ENCODE measurements at regions not wholly inside any gene's neighbourhood (a gene's known extent, or its start where the extent isn't known, plus 50 kb on each side); places are given as distances from the start of the nearest gene placed in this dataset.

DNA sequence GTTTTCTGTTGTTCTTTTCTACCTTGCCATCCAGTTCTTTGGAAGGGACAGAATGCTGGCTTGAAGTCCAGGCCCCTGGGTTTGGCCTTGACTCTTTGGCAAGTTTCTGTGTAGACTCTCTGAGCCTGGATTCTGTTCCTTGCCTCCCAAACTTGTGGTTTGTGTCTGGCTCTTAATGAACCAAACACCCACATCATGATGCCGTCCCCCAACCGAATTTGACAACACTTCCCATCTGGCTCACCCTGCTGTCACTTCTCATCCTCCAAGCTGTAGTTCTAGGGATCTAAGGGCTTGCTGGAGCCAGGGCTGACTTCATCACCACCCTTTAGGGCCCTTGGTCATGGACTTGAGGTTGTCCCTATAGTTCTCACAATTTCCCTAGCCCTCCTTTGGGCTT, 68.9 kb upstream of the CELF4 start:
- TF ChIP-seq POLR2AphosphoS5 (IDR thresholded peaks at IDR 0.05; ENCODE audit: low read depth), result no peak
- TF ChIP-seq, protein P1, sequence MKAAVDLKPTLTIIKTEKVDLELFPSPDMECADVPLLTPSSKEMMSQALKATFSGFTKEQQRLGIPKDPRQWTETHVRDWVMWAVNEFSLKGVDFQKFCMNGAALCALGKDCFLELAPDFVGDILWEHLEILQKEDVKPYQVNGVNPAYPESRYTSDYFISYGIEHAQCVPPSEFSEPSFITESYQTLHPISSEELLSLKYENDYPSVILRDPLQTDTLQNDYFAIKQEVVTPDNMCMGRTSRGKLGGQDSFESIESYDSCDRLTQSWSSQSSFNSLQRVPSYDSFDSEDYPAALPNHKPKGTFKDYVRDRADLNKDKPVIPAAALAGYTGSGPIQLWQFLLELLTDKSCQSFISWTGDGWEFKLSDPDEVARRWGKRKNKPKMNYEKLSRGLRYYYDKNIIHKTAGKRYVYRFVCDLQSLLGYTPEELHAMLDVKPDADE (IDR thresholded peaks at IDR 0.05), result no peak
- Histone ChIP-seq H3K79me2 (replicated peaks; ENCODE audit: insufficient read depth) (no peaks in the 10 kb centered on the region), H3K4me1 (ENCODE audit: insufficient read depth) (no peaks in the 10 kb centered on the region), H3K4me2 (no peak overlapping the region), H3F3A (replicated peaks; ENCODE audit: low read depth) (no peaks in the 10 kb centered on the region), H3K27me3 (ENCODE audit: insufficient read depth) (no peaks in the 10 kb centered on the region), H3K4me3 (no peak overlapping the region), H4K20me1 (replicated peaks; ENCODE audit: insufficient read depth) (no peaks in the 10 kb centered on the region), H3K36me3 (ENCODE audit: insufficient read depth) (no peaks in the 10 kb centered on the region), H3K27ac (ENCODE audit: low read depth) (no peak overlapping the region), H2AFZ (no peak overlapping the region), H3K9me2 (ENCODE audit: insufficient read depth) (peaks cover 23% of the 10 kb centered on the region)
- Mint-ChIP-seq H3K4me3 (no peak overlapping the region), H3K27me3 (ENCODE audit: insufficient read depth, low read depth, poor library complexity) (peaks cover 5% of the 10 kb centered on the region), H3K36me3 (ENCODE audit: low read depth) (no peaks in the 10 kb centered on the region), H3K27ac (no peak overlapping the region), H3K9me3 (no peaks in the 10 kb centered on the region), H3K4me1 (peaks cover 2% of the 10 kb centered on the region)
- ATAC-seq (no peak), DNase-seq (ENCODE audit: low spot score) (no peak)

DNA sequence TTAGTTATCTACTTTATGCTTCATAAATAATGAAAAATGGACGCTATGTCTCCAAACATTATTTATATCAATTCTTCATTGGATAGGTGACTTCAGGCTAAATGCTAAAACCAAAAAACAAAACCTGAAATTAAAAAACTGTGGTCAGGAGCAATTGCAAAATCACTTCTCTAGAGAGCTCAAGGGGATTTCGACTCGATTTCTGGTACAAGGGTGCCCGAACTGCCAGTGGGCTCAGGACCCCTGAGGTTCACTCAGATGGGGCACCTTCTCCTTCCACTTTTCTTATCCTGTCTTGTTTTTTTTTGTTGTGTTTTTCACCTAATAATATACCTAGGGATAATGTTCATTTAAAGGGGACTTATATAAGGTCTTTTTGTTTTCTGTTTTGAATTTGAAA, 65.8 kb upstream of the CELF4 start:
- Histone ChIP-seq H2AFZ (no peak overlapping the region), H3K27ac (ENCODE audit: low read depth) (no peak overlapping the region), H3K79me2 (replicated peaks; ENCODE audit: insufficient read depth) (no peaks in the 10 kb centered on the region), H3F3A (replicated peaks; ENCODE audit: low read depth) (no peaks in the 10 kb centered on the region), H3K4me2 (no peak overlapping the region), H4K20me1 (replicated peaks; ENCODE audit: insufficient read depth) (no peaks in the 10 kb centered on the region), H3K4me3 (no peak overlapping the region), H3K27me3 (ENCODE audit: insufficient read depth) (no peaks in the 10 kb centered on the region), H3K36me3 (ENCODE audit: insufficient read depth) (no peaks in the 10 kb centered on the region), H3K9me2 (ENCODE audit: insufficient read depth) (peaks cover 19% of the 10 kb centered on the region), H3K4me1 (ENCODE audit: insufficient read depth) (no peaks in the 10 kb centered on the region)
- no peaks in the 10 kb centered on the region for H3K9me3 Mint-ChIP-seq
- no peaks in the 10 kb centered on the region for H3K36me3 Mint-ChIP-seq (ENCODE audit: low read depth)
- TF ChIP-seq, protein P2, sequence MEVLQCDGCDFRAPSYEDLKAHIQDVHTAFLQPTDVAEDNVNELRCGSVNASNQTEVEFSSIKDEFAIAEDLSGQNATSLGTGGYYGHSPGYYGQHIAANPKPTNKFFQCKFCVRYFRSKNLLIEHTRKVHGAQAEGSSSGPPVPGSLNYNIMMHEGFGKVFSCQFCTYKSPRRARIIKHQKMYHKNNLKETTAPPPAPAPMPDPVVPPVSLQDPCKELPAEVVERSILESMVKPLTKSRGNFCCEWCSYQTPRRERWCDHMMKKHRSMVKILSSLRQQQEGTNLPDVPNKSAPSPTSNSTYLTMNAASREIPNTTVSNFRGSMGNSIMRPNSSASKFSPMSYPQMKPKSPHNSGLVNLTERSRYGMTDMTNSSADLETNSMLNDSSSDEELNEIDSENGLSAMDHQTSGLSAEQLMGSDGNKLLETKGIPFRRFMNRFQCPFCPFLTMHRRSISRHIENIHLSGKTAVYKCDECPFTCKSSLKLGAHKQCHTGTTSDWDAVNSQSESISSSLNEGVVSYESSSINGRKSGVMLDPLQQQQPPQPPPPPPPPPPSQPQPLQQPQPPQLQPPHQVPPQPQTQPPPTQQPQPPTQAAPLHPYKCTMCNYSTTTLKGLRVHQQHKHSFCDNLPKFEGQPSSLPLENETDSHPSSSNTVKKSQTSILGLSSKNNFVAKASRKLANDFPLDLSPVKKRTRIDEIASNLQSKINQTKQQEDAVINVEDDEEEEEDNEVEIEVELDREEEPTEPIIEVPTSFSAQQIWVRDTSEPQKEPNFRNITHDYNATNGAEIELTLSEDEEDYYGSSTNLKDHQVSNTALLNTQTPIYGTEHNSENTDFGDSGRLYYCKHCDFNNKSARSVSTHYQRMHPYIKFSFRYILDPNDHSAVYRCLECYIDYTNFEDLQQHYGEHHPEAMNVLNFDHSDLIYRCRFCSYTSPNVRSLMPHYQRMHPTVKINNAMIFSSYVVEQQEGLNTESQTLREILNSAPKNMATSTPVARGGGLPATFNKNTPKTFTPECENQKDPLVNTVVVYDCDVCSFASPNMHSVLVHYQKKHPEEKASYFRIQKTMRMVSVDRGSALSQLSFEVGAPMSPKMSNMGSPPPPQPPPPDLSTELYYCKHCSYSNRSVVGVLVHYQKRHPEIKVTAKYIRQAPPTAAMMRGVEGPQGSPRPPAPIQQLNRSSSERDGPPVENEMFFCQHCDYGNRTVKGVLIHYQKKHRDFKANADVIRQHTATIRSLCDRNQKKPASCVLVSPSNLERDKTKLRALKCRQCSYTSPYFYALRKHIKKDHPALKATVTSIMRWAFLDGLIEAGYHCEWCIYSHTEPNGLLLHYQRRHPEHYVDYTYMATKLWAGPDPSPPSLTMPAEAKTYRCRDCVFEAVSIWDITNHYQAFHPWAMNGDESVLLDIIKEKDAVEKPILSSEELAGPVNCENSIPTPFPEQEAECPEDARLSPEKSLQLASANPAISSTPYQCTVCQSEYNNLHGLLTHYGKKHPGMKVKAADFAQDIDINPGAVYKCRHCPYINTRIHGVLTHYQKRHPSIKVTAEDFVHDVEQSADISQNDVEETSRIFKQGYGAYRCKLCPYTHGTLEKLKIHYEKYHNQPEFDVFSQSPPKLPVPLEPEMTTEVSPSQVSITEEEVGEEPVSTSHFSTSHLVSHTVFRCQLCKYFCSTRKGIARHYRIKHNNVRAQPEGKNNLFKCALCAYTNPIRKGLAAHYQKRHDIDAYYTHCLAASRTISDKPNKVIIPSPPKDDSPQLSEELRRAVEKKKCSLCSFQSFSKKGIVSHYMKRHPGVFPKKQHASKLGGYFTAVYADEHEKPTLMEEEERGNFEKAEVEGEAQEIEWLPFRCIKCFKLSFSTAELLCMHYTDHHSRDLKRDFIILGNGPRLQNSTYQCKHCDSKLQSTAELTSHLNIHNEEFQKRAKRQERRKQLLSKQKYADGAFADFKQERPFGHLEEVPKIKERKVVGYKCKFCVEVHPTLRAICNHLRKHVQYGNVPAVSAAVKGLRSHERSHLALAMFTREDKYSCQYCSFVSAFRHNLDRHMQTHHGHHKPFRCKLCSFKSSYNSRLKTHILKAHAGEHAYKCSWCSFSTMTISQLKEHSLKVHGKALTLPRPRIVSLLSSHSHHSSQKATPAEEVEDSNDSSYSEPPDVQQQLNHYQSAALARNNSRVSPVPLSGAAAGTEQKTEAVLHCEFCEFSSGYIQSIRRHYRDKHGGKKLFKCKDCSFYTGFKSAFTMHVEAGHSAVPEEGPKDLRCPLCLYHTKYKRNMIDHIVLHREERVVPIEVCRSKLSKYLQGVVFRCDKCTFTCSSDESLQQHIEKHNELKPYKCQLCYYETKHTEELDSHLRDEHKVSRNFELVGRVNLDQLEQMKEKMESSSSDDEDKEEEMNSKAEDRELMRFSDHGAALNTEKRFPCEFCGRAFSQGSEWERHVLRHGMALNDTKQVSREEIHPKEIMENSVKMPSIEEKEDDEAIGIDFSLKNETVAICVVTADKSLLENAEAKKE (CRISPR knock-in tag; IDR thresholded peaks at IDR 0.05), result no peak
- TF ChIP-seq ZNF331 (CRISPR knock-in tag; IDR thresholded peaks at IDR 0.05; ENCODE audit: low read depth) (no peak), JUNB (IDR thresholded peaks at IDR 0.05; ENCODE audit: unreplicated experiment) (no peak), CREB1 (CRISPR knock-in tag; IDR thresholded peaks at IDR 0.05; ENCODE audit: low read depth) (no peak)
- TF ChIP-seq, protein P3, sequence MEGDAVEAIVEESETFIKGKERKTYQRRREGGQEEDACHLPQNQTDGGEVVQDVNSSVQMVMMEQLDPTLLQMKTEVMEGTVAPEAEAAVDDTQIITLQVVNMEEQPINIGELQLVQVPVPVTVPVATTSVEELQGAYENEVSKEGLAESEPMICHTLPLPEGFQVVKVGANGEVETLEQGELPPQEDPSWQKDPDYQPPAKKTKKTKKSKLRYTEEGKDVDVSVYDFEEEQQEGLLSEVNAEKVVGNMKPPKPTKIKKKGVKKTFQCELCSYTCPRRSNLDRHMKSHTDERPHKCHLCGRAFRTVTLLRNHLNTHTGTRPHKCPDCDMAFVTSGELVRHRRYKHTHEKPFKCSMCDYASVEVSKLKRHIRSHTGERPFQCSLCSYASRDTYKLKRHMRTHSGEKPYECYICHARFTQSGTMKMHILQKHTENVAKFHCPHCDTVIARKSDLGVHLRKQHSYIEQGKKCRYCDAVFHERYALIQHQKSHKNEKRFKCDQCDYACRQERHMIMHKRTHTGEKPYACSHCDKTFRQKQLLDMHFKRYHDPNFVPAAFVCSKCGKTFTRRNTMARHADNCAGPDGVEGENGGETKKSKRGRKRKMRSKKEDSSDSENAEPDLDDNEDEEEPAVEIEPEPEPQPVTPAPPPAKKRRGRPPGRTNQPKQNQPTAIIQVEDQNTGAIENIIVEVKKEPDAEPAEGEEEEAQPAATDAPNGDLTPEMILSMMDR (conservative IDR thresholded peaks at IDR 0.05; ENCODE audit: low read depth in 2 of 2), result no peak
- TF ChIP-seq, protein P1 (IDR thresholded peaks at IDR 0.05), result no peak
- H3K27me3 Mint-ChIP-seq (ENCODE audit: insufficient read depth, low read depth, poor library complexity), result peaks cover 5% of the 10 kb centered on the region
- DNase-seq (ENCODE audit: low spot score) (no peak), ATAC-seq (no peak)
- no peak overlapping the region for H3K4me3 Mint-ChIP-seq
- H3K27ac Mint-ChIP-seq, result no peak overlapping the region
- H3K4me1 Mint-ChIP-seq, result no peaks in the 10 kb centered on the region

Data from GM23338 (cell line).